Suppressor macrophage treated with lipopolysaccharide for 4 hours (primary cell): ENCODE measurements at regions not wholly inside any gene's neighbourhood (a gene's known extent, or its start where the extent isn't known, plus 50 kb on each side); places are given as distances from the start of the nearest gene placed in this dataset.
"Not testable (repeated sequence)": the region's sequence is repeated elsewhere in the genome, so short reads cannot be mapped to it uniquely, and the experiment has no call there.

Experiments used
- DNase-seq: peaks from one replicate; pipeline ENCODE4 v3.0.0-alpha.2; 2020

- DNase-seq: no peak
Measured at GRCh38 chr13:50396001-50396400, 380.8 kb downstream of the KCNRG start.

GRCh38 chr13:50396618-50397017 is 381.4 kb downstream of the KCNRG start:
- DNase-seq: not testable (repeated sequence)

GRCh38 chr13:50400035-50400726 is 384.9 kb downstream of the KCNRG start:
- no peak for DNase-seq

- DNase-seq: peak; percentile 55
Measured at GRCh38 chr13:50401049-50401505, 385.8 kb downstream of the KCNRG start.

GRCh38 chr13:50401721-50402465 is 386.6 kb downstream of the KCNRG start:
- peak; percentile 57 for DNase-seq

- DNase-seq: no peak
Measured at GRCh38 chr13:50403311-50403710, 388.1 kb downstream of the KCNRG start.

- no peak for DNase-seq
Measured at GRCh38 chr13:50404116-50404515, 388.9 kb downstream of the KCNRG start.

GRCh38 chr13:50404769-50405168 is 389.5 kb downstream of the KCNRG start:
- no peak for DNase-seq

GRCh38 chr13:50406831-50407230 is 391.6 kb downstream of the KCNRG start:
- no peak for DNase-seq

GRCh38 chr13:50408068-50408467 is 392.8 kb downstream of the KCNRG start:
- DNase-seq: no peak

GRCh38 chr13:50409220-50409619 is 394.0 kb downstream of the KCNRG start:
- DNase-seq: no peak

GRCh38 chr13:50410921-50411746 is 395.9 kb downstream of the KCNRG start:
- peak; percentile 8 for DNase-seq

GRCh38 chr13:50412046-50412617 is 396.9 kb downstream of the KCNRG start:
- DNase-seq: no peak

- DNase-seq: no peak
Measured at GRCh38 chr13:50414640-50415039, 399.4 kb downstream of the KCNRG start.

GRCh38 chr13:50415428-50415827 is 400.2 kb downstream of the KCNRG start:
- no peak for DNase-seq

GRCh38 chr13:50417597-50417996 is 402.4 kb downstream of the KCNRG start:
- no peak for DNase-seq

GRCh38 chr13:50419331-50419865 is 404.2 kb downstream of the KCNRG start:
- no peak for DNase-seq

- DNase-seq: no peak
Measured at GRCh38 chr13:50419896-50420295, 404.7 kb downstream of the KCNRG start.

- no peak for DNase-seq
Measured at GRCh38 chr13:50420718-50421472, 405.7 kb downstream of the KCNRG start.

- DNase-seq: no peak
Measured at GRCh38 chr13:50421473-50422130, 406.4 kb downstream of the KCNRG start.
